Mesodermal cell (in vitro differentiated cells): ENCODE measurements at regions not wholly inside any gene's neighbourhood (a gene's known extent, or its start where the extent isn't known, plus 50 kb on each side); places are given as distances from the start of the nearest gene placed in this dataset.
A peak's percentile ranks its signal among the peaks of the same experiment; 100 is the strongest.

Experiments
- H3K27ac ChIP-seq: 2 replicates; pipeline ENCODE4 v1.7.0; 2013; ENCODE audit warnings: mild to moderate bottlenecking, low read depth, low read length, moderate library complexity; ENCODE audit not compliant: severe bottlenecking
- H3K36me3 ChIP-seq: 2 replicates; pipeline ENCODE4 v1.7.1; 2013; ENCODE audit warnings: mild to moderate bottlenecking, low read length, moderate library complexity; ENCODE audit not compliant: control insufficient read depth, insufficient read depth
- H3K4me1 ChIP-seq: one replicate; pipeline ENCODE4 v1.7.1; 2013; ENCODE audit warnings: mild to moderate bottlenecking, low read length; ENCODE audit not compliant: insufficient read depth, control insufficient read depth, poor library complexity, severe bottlenecking
- H3K4me3 ChIP-seq: 2 replicates; pipeline ENCODE4 v1.7.0; 2013; ENCODE audit warnings: low read length, control low read depth, mild to moderate bottlenecking; ENCODE audit not compliant: insufficient read depth, poor library complexity, severe bottlenecking; ENCODE audit errors: extremely low read depth
- H3K9me3 ChIP-seq: 2 replicates; pipeline ENCODE4 v1.7.1; 2013; ENCODE audit warnings: mild to moderate bottlenecking, low read length, moderate library complexity; ENCODE audit not compliant: control insufficient read depth
- WGBS, 2 experiments: methylation state at CpG; one replicate each; pipeline ENCODE4 v1.1.5; 2013; ENCODE audit warnings: missing lambda C conversion rate in 2 of 2; ENCODE audit not compliant: insufficient coverage in 2 of 2; 5-methylcytosine and 5-hydroxymethylcytosine counted together

- no peak overlapping the region for H3K27ac ChIP-seq
- peaks cover 3% of the 10 kb centered on the region for H3K9me3 ChIP-seq
- H3K4me3 ChIP-seq = no peak overlapping the region
- 87 to 93% methylated on average over 11 of the region's 11 CpGs for WGBS, 2 experiments
- no peaks in the 10 kb centered on the region for H3K4me1 ChIP-seq
- H3K36me3 ChIP-seq = no peaks in the 10 kb centered on the region
These were observed 217.9 kb upstream of the MTNR1B start for GRCh38 chr11:92751594-92751993.

GRCh38 chr11:92752122-92752521 is 217.3 kb upstream of the MTNR1B start:
- Histone ChIP-seq H3K9me3 (peaks cover 2% of the 10 kb centered on the region), H3K27ac (no peak overlapping the region), H3K4me3 (no peak overlapping the region), H3K36me3 (no peaks in the 10 kb centered on the region), H3K4me1 (no peaks in the 10 kb centered on the region)
- WGBS, 2 experiments = no CpG with 5 or more reads among the region's 1 CpG

GRCh38 chr11:92753161-92753560 is 216.3 kb upstream of the MTNR1B start:
- WGBS, 2 experiments = 100% methylated on average over 1 of the region's 3 CpGs; no CpG with 5 or more reads in 1 of the 2 experiments
- Histone ChIP-seq H3K4me3 (no peak overlapping the region), H3K4me1 (no peaks in the 10 kb centered on the region), H3K27ac (no peak overlapping the region), H3K9me3 (no peaks in the 10 kb centered on the region), H3K36me3 (no peaks in the 10 kb centered on the region)

GRCh38 chr11:92758241-92758780 is 211.1 kb upstream of the MTNR1B start:
- 100% methylated on average over 2 of the region's 2 CpGs; no CpG with 5 or more reads in 1 of the 2 experiments for WGBS, 2 experiments
- H3K9me3 ChIP-seq = no peaks in the 10 kb centered on the region

GRCh38 chr11:92759571-92760214 is 209.8 kb upstream of the MTNR1B start:
- Histone ChIP-seq H3K9me3 (no peaks in the 10 kb centered on the region), H3K27ac (no peak overlapping the region), H3K4me1 (no peaks in the 10 kb centered on the region), H3K4me3 (no peak overlapping the region), H3K36me3 (no peaks in the 10 kb centered on the region)
- WGBS, 2 experiments = 85 to 91% methylated on average over 7 to 8 of the region's 8 CpGs

More at GRCh38 chr11:92758241-92758780, 211.1 kb upstream of the MTNR1B start:
- Histone ChIP-seq H3K4me3 (no peak overlapping the region), H3K4me1 (no peaks in the 10 kb centered on the region), H3K27ac (no peak overlapping the region), H3K36me3 (no peaks in the 10 kb centered on the region)

- no peak overlapping the region for H3K4me3 ChIP-seq
- no peak overlapping the region for H3K27ac ChIP-seq
- H3K9me3 ChIP-seq = no peaks in the 10 kb centered on the region
- no peaks in the 10 kb centered on the region for H3K36me3 ChIP-seq
- WGBS, 2 experiments = 100% methylated on average over 1 of the region's 3 CpGs
- peaks cover 10% of the 10 kb centered on the region for H3K4me1 ChIP-seq
These were observed 207.3 kb upstream of the MTNR1B start for GRCh38 chr11:92762121-92762540.

GRCh38 chr11:92763336-92763735 is 206.1 kb upstream of the MTNR1B start:
- Histone ChIP-seq H3K27ac (no peak overlapping the region), H3K9me3 (no peaks in the 10 kb centered on the region), H3K4me3 (no peak overlapping the region), H3K36me3 (no peaks in the 10 kb centered on the region), H3K4me1 (peaks cover 10% of the 10 kb centered on the region)

- peaks cover 10% of the 10 kb centered on the region for H3K4me1 ChIP-seq
- no peak overlapping the region for H3K4me3 ChIP-seq
- 97% methylated on average over 3 of the region's 4 CpGs for WGBS, 2 experiments
- H3K27ac ChIP-seq = no peak overlapping the region
- H3K36me3 ChIP-seq = no peaks in the 10 kb centered on the region
- no peaks in the 10 kb centered on the region for H3K9me3 ChIP-seq
These were observed 205.3 kb upstream of the MTNR1B start for GRCh38 chr11:92764128-92764527.

- Histone ChIP-seq H3K9me3 (no peaks in the 10 kb centered on the region), H3K4me3 (no peak overlapping the region), H3K27ac (peak overlapping the region; percentile 68), H3K36me3 (no peaks in the 10 kb centered on the region), H3K4me1 (peaks cover 10% of the 10 kb centered on the region)
- 95 to 96% methylated on average over 5 of the region's 9 CpGs for WGBS, 2 experiments
These were observed 204.2 kb upstream of the MTNR1B start for GRCh38 chr11:92765082-92765840.

- 40 to 51% methylated on average over 9 to 10 of the region's 10 CpGs for WGBS, 2 experiments
- peak overlapping the region; percentile 68 for H3K27ac ChIP-seq
These were observed 203.5 kb upstream of the MTNR1B start for GRCh38 chr11:92765965-92766371.

GRCh38 chr11:92766698-92767097 is 202.8 kb upstream of the MTNR1B start:
- H3K4me1 ChIP-seq = peaks cover 10% of the 10 kb centered on the region
- H3K9me3 ChIP-seq = no peaks in the 10 kb centered on the region
- peak overlapping the region; percentile 68 for H3K27ac ChIP-seq
- no peaks in the 10 kb centered on the region for H3K36me3 ChIP-seq
- no peak overlapping the region for H3K4me3 ChIP-seq
- WGBS, 2 experiments = 77 to 96% methylated on average over 3 of the region's 7 CpGs

More at GRCh38 chr11:92765965-92766371, 203.5 kb upstream of the MTNR1B start:
- Histone ChIP-seq H3K4me3 (no peak overlapping the region), H3K4me1 (peaks cover 10% of the 10 kb centered on the region), H3K36me3 (no peaks in the 10 kb centered on the region), H3K9me3 (no peaks in the 10 kb centered on the region)
